ENCODE measurements at regions not wholly inside any gene's neighbourhood (a gene's known extent, or its start where the extent isn't known, plus 50 kb on each side); places are given as distances from the start of the nearest gene placed in this dataset.

GRCh38 chr3:35954413-35954812 is 315.1 kb downstream of the ARPP21 start:
- TF ChIP-seq BCL11A (tag by site-specific recombination; IDR thresholded peaks at IDR 0.05; ENCODE audit: low read depth) (no peak), CTCF (tag by site-specific recombination; IDR thresholded peaks at IDR 0.05) (no peak), ZNF768 (tag by site-specific recombination; IDR thresholded peaks at IDR 0.05) (no peak), KLF16 (tag by site-specific recombination; IDR thresholded peaks at IDR 0.05) (no peak), ZNF416 (tag by site-specific recombination; IDR thresholded peaks at IDR 0.05) (no peak), ZEB2 (tag by site-specific recombination; IDR thresholded peaks at IDR 0.05) (no peak), ZNF670 (tag by site-specific recombination; IDR thresholded peaks at IDR 0.05; ENCODE audit: low read depth) (no peak)

Measured in HEK293 (cell line).